Vagina (tissue), 2 donors: ENCODE measurements at regions not wholly inside any gene's neighbourhood (a gene's known extent, or its start where the extent isn't known, plus 50 kb on each side); places are given as distances from the start of the nearest gene placed in this dataset.

Experiments used
- DNase-seq, 2 donors: peaks; one replicate each; pipeline ENCODE4 v3.0.0-alpha.2; 2017; ENCODE audit errors: extremely low spot score in 2 of 2
- H3K27ac ChIP-seq: fragments of 200-600 bp; sonication (generic); one replicate; pipeline ENCODE4 v1.5.1; 2019
- H3K27me3 ChIP-seq: fragments of 200-600 bp; sonication (generic); one replicate; pipeline ENCODE4 v1.5.1; 2019
- H3K36me3 ChIP-seq, 2 donors: fragments of 200-600 bp; sonication (generic); one replicate each; pipeline ENCODE4 v1.5.1; 2017 to 2019
- H3K4me1 ChIP-seq: fragments of 200-600 bp; sonication (generic); one replicate; pipeline ENCODE4 v1.5.1; 2019
- H3K4me3 ChIP-seq, 2 donors: fragments of 200-600 bp; sonication (generic); 1 replicate in 1 of 2; 2 replicates in 1 of 2; pipeline ENCODE4 v1.5.1; 2016 to 2019
- H3K9me3 ChIP-seq: fragments of 200-600 bp; sonication (generic); one replicate; pipeline ENCODE4 v1.5.1; 2019
- CTCF ChIP-seq, 3 experiments: fragments of 450-650 bp in 2 of 3; fragments of 200-600 bp in 1 of 3; sonication (generic) in 1 of 3; IDR thresholded peaks; one replicate each; pipeline ENCODE4 v1.5.1; 2017 to 2019; ENCODE audit warnings: antibody characterized with exemption in 3 of 3, mild to moderate bottlenecking in 2 of 3, moderate library complexity in 2 of 3
- POLR2A ChIP-seq, 2 donors: fragments of 450-650 bp; IDR thresholded peaks; one replicate each; pipeline ENCODE4 v1.6.1; 2017; ENCODE audit warnings: antibody characterized with exemption in 2 of 2, mild to moderate bottlenecking in 2 of 2, moderate library complexity in 2 of 2
- POLR2AphosphoS5 ChIP-seq, 2 donors: sonication (generic); formaldehyde crosslinking; IDR thresholded peaks; one replicate each; pipeline ENCODE4 v1.9.0; 2017; ENCODE audit warnings: antibody characterized with exemption in 2 of 2, mild to moderate bottlenecking in 2 of 2, low read depth in 1 of 2; ENCODE audit not compliant: insufficient read depth in 1 of 2
- intact Hi-C: fragments of 100-400 bp; cut with DNase I; formaldehyde crosslinking; loops from one replicate; pipeline ENCODE4 v1.15.1; 2023

GRCh38 chr5:107020626-107021025 is 650.1 kb downstream of the EFNA5 start:
- no peaks in the 10 kb centered on the region for H3K9me3 ChIP-seq
- H3K4me1 ChIP-seq = no peaks in the 10 kb centered on the region
- H3K27me3 ChIP-seq = no peaks in the 10 kb centered on the region
- no peak overlapping the region for H3K27ac ChIP-seq
- DNase-seq = no peak
- TF ChIP-seq CTCF (IDR thresholded peaks at IDR 0.05) (no peak), POLR2AphosphoS5 (IDR thresholded peaks at IDR 0.05; ENCODE audit: insufficient read depth in 1 of 2, low read depth in 1 of 2) (no peak), POLR2A (IDR thresholded peaks at IDR 0.05) (no peak)
- H3K4me3 ChIP-seq = no peak overlapping the region
- H3K36me3 ChIP-seq = no peaks in the 10 kb centered on the region
- intact Hi-C loops = no loop called here

GRCh38 chr5:107017616-107018015 is 653.1 kb downstream of the EFNA5 start:
- DNase-seq = no peak
- TF ChIP-seq POLR2AphosphoS5 (IDR thresholded peaks at IDR 0.05; ENCODE audit: insufficient read depth in 1 of 2, low read depth in 1 of 2) = no peak
- TF ChIP-seq POLR2A (IDR thresholded peaks at IDR 0.05) = no peak
- no peak for TF ChIP-seq CTCF (IDR thresholded peaks at IDR 0.05)
- Histone ChIP-seq H3K4me1 (no peaks in the 10 kb centered on the region), H3K9me3 (no peaks in the 10 kb centered on the region), H3K4me3 (no peak overlapping the region), H3K36me3 (no peaks in the 10 kb centered on the region), H3K27ac (no peak overlapping the region), H3K27me3 (no peaks in the 10 kb centered on the region)
- intact Hi-C loops = no loop called here

- intact Hi-C loops = no loop called here
- no peak for DNase-seq
- Histone ChIP-seq H3K27ac (no peak overlapping the region), H3K36me3 (no peaks in the 10 kb centered on the region), H3K9me3 (no peaks in the 10 kb centered on the region), H3K4me3 (no peak overlapping the region), H3K4me1 (no peaks in the 10 kb centered on the region), H3K27me3 (no peaks in the 10 kb centered on the region)
- TF ChIP-seq CTCF (IDR thresholded peaks at IDR 0.05) (no peak), POLR2A (IDR thresholded peaks at IDR 0.05) (no peak), POLR2AphosphoS5 (IDR thresholded peaks at IDR 0.05; ENCODE audit: insufficient read depth in 1 of 2, low read depth in 1 of 2) (no peak)
Measured at GRCh38 chr5:107012371-107012770, 658.4 kb downstream of the EFNA5 start.

- Histone ChIP-seq H3K27me3 (no peaks in the 10 kb centered on the region), H3K36me3 (no peaks in the 10 kb centered on the region), H3K9me3 (no peaks in the 10 kb centered on the region), H3K4me3 (no peak overlapping the region), H3K4me1 (no peaks in the 10 kb centered on the region), H3K27ac (no peak overlapping the region)
- intact Hi-C loops = no loop called here
- TF ChIP-seq POLR2AphosphoS5 (IDR thresholded peaks at IDR 0.05; ENCODE audit: insufficient read depth in 1 of 2, low read depth in 1 of 2) = no peak
- no peak for TF ChIP-seq POLR2A (IDR thresholded peaks at IDR 0.05)
- no peak for TF ChIP-seq CTCF (IDR thresholded peaks at IDR 0.05)
- no peak for DNase-seq
Measured at GRCh38 chr5:107011605-107012004, 659.1 kb downstream of the EFNA5 start.

- TF ChIP-seq CTCF (IDR thresholded peaks at IDR 0.05) (no peak), POLR2A (IDR thresholded peaks at IDR 0.05) (no peak)
- Histone ChIP-seq H3K36me3 (no peaks in the 10 kb centered on the region), H3K27ac (no peak overlapping the region), H3K4me1 (no peaks in the 10 kb centered on the region), H3K4me3 (no peak overlapping the region), H3K27me3 (no peaks in the 10 kb centered on the region), H3K9me3 (no peaks in the 10 kb centered on the region)
- no peak for DNase-seq
- intact Hi-C loops = no loop called here
Measured at GRCh38 chr5:107010060-107010459, 660.7 kb downstream of the EFNA5 start.
